ENCODE measurements at regions not wholly inside any gene's neighbourhood (a gene's known extent, or its start where the extent isn't known, plus 50 kb on each side); places are given as distances from the start of the nearest gene placed in this dataset.

- TF ChIP-seq CTCF (conservative IDR thresholded peaks at IDR 0.05; ENCODE audit: low read length) = peak; percentile 56; the same call in 1 of the 2 replicates
- TF ChIP-seq EZH2phosphoT487 (IDR thresholded peaks at IDR 0.05; ENCODE audit: borderline replicate concordance, low read depth, low read length) = no peak
Measured at GRCh38 chr9:16257604-16258003, 612.9 kb downstream of the BNC2 start.
